ENCODE measurements at regions not wholly inside any gene's neighbourhood (a gene's known extent, or its start where the extent isn't known, plus 50 kb on each side); places are given as distances from the start of the nearest gene placed in this dataset.

- H3K4me1 ChIP-seq (ENCODE audit: control insufficient read depth, insufficient read depth, low read length) = no peaks in the 10 kb centered on the region
- no peaks in the 10 kb centered on the region for H3K36me3 ChIP-seq (ENCODE audit: control insufficient read depth, insufficient read depth, low read length, severe bottlenecking)
- no peak overlapping the region for H3K9ac ChIP-seq (ENCODE audit: low read length)
- H3K27me3 ChIP-seq (replicated peaks; ENCODE audit: control insufficient read depth, insufficient read depth, low read length) = no peaks in the 10 kb centered on the region
- no peak overlapping the region for H3K4me3 ChIP-seq (ENCODE audit: low read length)
- H3K9me3 ChIP-seq (ENCODE audit: control insufficient read depth, low read length) = no peaks in the 10 kb centered on the region
- DNase-seq (ENCODE audit: low read depth) = no peak
These were observed 57.5 kb upstream of the GC start for GRCh38 chr4:71841336-71841735.

GRCh38 chr4:71847300-71847699 is 63.4 kb upstream of the GC start:
- no peaks in the 10 kb centered on the region for H3K27me3 ChIP-seq (replicated peaks; ENCODE audit: control insufficient read depth, insufficient read depth, low read length)
- H3K4me3 ChIP-seq (ENCODE audit: low read length) = no peak overlapping the region
- no peaks in the 10 kb centered on the region for H3K4me1 ChIP-seq (ENCODE audit: control insufficient read depth, insufficient read depth, low read length)
- no peak for DNase-seq (ENCODE audit: low read depth)
- no peak overlapping the region for H3K9ac ChIP-seq (ENCODE audit: low read length)
- H3K36me3 ChIP-seq (ENCODE audit: control insufficient read depth, insufficient read depth, low read length, severe bottlenecking) = no peaks in the 10 kb centered on the region
- H3K9me3 ChIP-seq (ENCODE audit: control insufficient read depth, low read length) = no peaks in the 10 kb centered on the region

GRCh38 chr4:71855944-71856343 is 72.1 kb upstream of the GC start:
- Histone ChIP-seq H3K27me3 (replicated peaks; ENCODE audit: control insufficient read depth, insufficient read depth, low read length) (no peaks in the 10 kb centered on the region), H3K4me3 (ENCODE audit: low read length) (no peak overlapping the region), H3K4me1 (ENCODE audit: control insufficient read depth, insufficient read depth, low read length) (no peaks in the 10 kb centered on the region), H3K9me3 (ENCODE audit: control insufficient read depth, low read length) (peaks cover 16% of the 10 kb centered on the region), H3K36me3 (ENCODE audit: control insufficient read depth, insufficient read depth, low read length, severe bottlenecking) (no peaks in the 10 kb centered on the region), H3K9ac (ENCODE audit: low read length) (no peak overlapping the region)
- DNase-seq (ENCODE audit: low read depth) = no peak

GRCh38 chr4:71857713-71858451 is 74.0 kb upstream of the GC start:
- peaks cover 22% of the 10 kb centered on the region for H3K9me3 ChIP-seq (ENCODE audit: control insufficient read depth, low read length)
- no peak overlapping the region for H3K9ac ChIP-seq (ENCODE audit: low read length)
- no peak for DNase-seq (ENCODE audit: low read depth)
- H3K4me3 ChIP-seq (ENCODE audit: low read length) = no peak overlapping the region
- no peaks in the 10 kb centered on the region for H3K36me3 ChIP-seq (ENCODE audit: control insufficient read depth, insufficient read depth, low read length, severe bottlenecking)
- H3K4me1 ChIP-seq (ENCODE audit: control insufficient read depth, insufficient read depth, low read length) = no peaks in the 10 kb centered on the region
- no peaks in the 10 kb centered on the region for H3K27me3 ChIP-seq (replicated peaks; ENCODE audit: control insufficient read depth, insufficient read depth, low read length)

GRCh38 chr4:71860643-71861042 is 76.8 kb upstream of the GC start:
- no peak overlapping the region for H3K9ac ChIP-seq (ENCODE audit: low read length)
- H3K4me3 ChIP-seq (ENCODE audit: low read length) = no peak overlapping the region
- H3K9me3 ChIP-seq (ENCODE audit: control insufficient read depth, low read length) = peaks cover 37% of the 10 kb centered on the region
- DNase-seq (ENCODE audit: low read depth) = no peak
- H3K4me1 ChIP-seq (ENCODE audit: control insufficient read depth, insufficient read depth, low read length) = no peaks in the 10 kb centered on the region
- H3K27me3 ChIP-seq (replicated peaks; ENCODE audit: control insufficient read depth, insufficient read depth, low read length) = no peaks in the 10 kb centered on the region
- no peaks in the 10 kb centered on the region for H3K36me3 ChIP-seq (ENCODE audit: control insufficient read depth, insufficient read depth, low read length, severe bottlenecking)

- H3K9me3 ChIP-seq (ENCODE audit: control insufficient read depth, low read length) = peaks cover 37% of the 10 kb centered on the region
- no peaks in the 10 kb centered on the region for H3K36me3 ChIP-seq (ENCODE audit: control insufficient read depth, insufficient read depth, low read length, severe bottlenecking)
- H3K27me3 ChIP-seq (replicated peaks; ENCODE audit: control insufficient read depth, insufficient read depth, low read length) = no peaks in the 10 kb centered on the region
- no peak overlapping the region for H3K4me3 ChIP-seq (ENCODE audit: low read length)
- DNase-seq (ENCODE audit: low read depth) = no peak
- no peak overlapping the region for H3K9ac ChIP-seq (ENCODE audit: low read length)
- no peaks in the 10 kb centered on the region for H3K4me1 ChIP-seq (ENCODE audit: control insufficient read depth, insufficient read depth, low read length)
These were observed 78.4 kb upstream of the GC start for GRCh38 chr4:71862315-71862714.

GRCh38 chr4:71863457-71863856 is 79.6 kb upstream of the GC start:
- no peaks in the 10 kb centered on the region for H3K36me3 ChIP-seq (ENCODE audit: control insufficient read depth, insufficient read depth, low read length, severe bottlenecking)
- DNase-seq (ENCODE audit: low read depth) = no peak
- no peak overlapping the region for H3K4me3 ChIP-seq (ENCODE audit: low read length)
- no peaks in the 10 kb centered on the region for H3K27me3 ChIP-seq (replicated peaks; ENCODE audit: control insufficient read depth, insufficient read depth, low read length)
- no peaks in the 10 kb centered on the region for H3K4me1 ChIP-seq (ENCODE audit: control insufficient read depth, insufficient read depth, low read length)
- peaks cover 34% of the 10 kb centered on the region for H3K9me3 ChIP-seq (ENCODE audit: control insufficient read depth, low read length)
- no peak overlapping the region for H3K9ac ChIP-seq (ENCODE audit: low read length)

- DNase-seq (ENCODE audit: low read depth) = no peak
- H3K9me3 ChIP-seq (ENCODE audit: control insufficient read depth, low read length) = peaks cover 31% of the 10 kb centered on the region
These were observed 80.5 kb upstream of the GC start for GRCh38 chr4:71864380-71864779.

GRCh38 chr4:71866212-71866885 is 82.5 kb upstream of the GC start:
- Histone ChIP-seq H3K4me3 (ENCODE audit: low read length) (no peak overlapping the region), H3K9ac (ENCODE audit: low read length) (no peak overlapping the region), H3K27me3 (replicated peaks; ENCODE audit: control insufficient read depth, insufficient read depth, low read length) (no peaks in the 10 kb centered on the region), H3K9me3 (ENCODE audit: control insufficient read depth, low read length) (peaks cover 21% of the 10 kb centered on the region), H3K4me1 (ENCODE audit: control insufficient read depth, insufficient read depth, low read length) (no peaks in the 10 kb centered on the region), H3K36me3 (ENCODE audit: control insufficient read depth, insufficient read depth, low read length, severe bottlenecking) (no peaks in the 10 kb centered on the region)
- no peak for DNase-seq (ENCODE audit: low read depth)

More at GRCh38 chr4:71864380-71864779, 80.5 kb upstream of the GC start:
- Histone ChIP-seq H3K4me1 (ENCODE audit: control insufficient read depth, insufficient read depth, low read length) (no peaks in the 10 kb centered on the region), H3K4me3 (ENCODE audit: low read length) (no peak overlapping the region), H3K9ac (ENCODE audit: low read length) (no peak overlapping the region), H3K36me3 (ENCODE audit: control insufficient read depth, insufficient read depth, low read length, severe bottlenecking) (no peaks in the 10 kb centered on the region), H3K27me3 (replicated peaks; ENCODE audit: control insufficient read depth, insufficient read depth, low read length) (no peaks in the 10 kb centered on the region)

GRCh38 chr4:71867598-71867997 is 83.7 kb upstream of the GC start:
- Histone ChIP-seq H3K9ac (ENCODE audit: low read length) (no peak overlapping the region), H3K4me1 (ENCODE audit: control insufficient read depth, insufficient read depth, low read length) (no peaks in the 10 kb centered on the region), H3K9me3 (ENCODE audit: control insufficient read depth, low read length) (peaks cover 15% of the 10 kb centered on the region), H3K4me3 (ENCODE audit: low read length) (no peak overlapping the region), H3K27me3 (replicated peaks; ENCODE audit: control insufficient read depth, insufficient read depth, low read length) (no peaks in the 10 kb centered on the region), H3K36me3 (ENCODE audit: control insufficient read depth, insufficient read depth, low read length, severe bottlenecking) (no peaks in the 10 kb centered on the region)
- no peak for DNase-seq (ENCODE audit: low read depth)

- H3K4me1 ChIP-seq (ENCODE audit: control insufficient read depth, insufficient read depth, low read length) = no peaks in the 10 kb centered on the region
- no peak overlapping the region for H3K9ac ChIP-seq (ENCODE audit: low read length)
- H3K27me3 ChIP-seq (replicated peaks; ENCODE audit: control insufficient read depth, insufficient read depth, low read length) = no peaks in the 10 kb centered on the region
- H3K4me3 ChIP-seq (ENCODE audit: low read length) = no peak overlapping the region
- H3K9me3 ChIP-seq (ENCODE audit: control insufficient read depth, low read length) = no peaks in the 10 kb centered on the region
- no peaks in the 10 kb centered on the region for H3K36me3 ChIP-seq (ENCODE audit: control insufficient read depth, insufficient read depth, low read length, severe bottlenecking)
- no peak for DNase-seq (ENCODE audit: low read depth)
These were observed 86.6 kb upstream of the GC start for GRCh38 chr4:71870456-71870855.

Data from adipocyte (in vitro differentiated cells).